Panc1 (cell line): ENCODE measurements at regions not wholly inside any gene's neighbourhood (a gene's known extent, or its start where the extent isn't known, plus 50 kb on each side); places are given as distances from the start of the nearest gene placed in this dataset.

Source experiments
- CTCF ChIP-seq: fragments of 450-650 bp; IDR thresholded peaks from 2 replicates; pipeline ENCODE4 v1.5.1; 2017; ENCODE audit warnings: mild to moderate bottlenecking
- POLR2AphosphoS5 ChIP-seq: IDR thresholded peaks from 2 replicates; pipeline ENCODE4 v1.6.1; 2012; ENCODE audit warnings: mild to moderate bottlenecking, low read depth, low read length, moderate library complexity
- REST ChIP-seq, 2 experiments: IDR thresholded peaks; 2 replicates each; pipeline ENCODE4 v1.6.1; 2011 to 2012; ENCODE audit warnings: low read depth in 2 of 2, control low read depth in 1 of 2, low read length in 1 of 2, mild to moderate bottlenecking in 1 of 2, moderate library complexity in 1 of 2; ENCODE audit not compliant: insufficient read depth in 1 of 2
- SIN3A ChIP-seq: IDR thresholded peaks from 2 replicates; pipeline ENCODE4 v1.6.1; 2012; ENCODE audit warnings: low read depth, mild to moderate bottlenecking, low read length, moderate library complexity, borderline replicate concordance; ENCODE audit not compliant: insufficient read depth
- TCF7L2 ChIP-seq: IDR thresholded peaks from 2 replicates; pipeline ENCODE4 v1.6.1; 2011; ENCODE audit warnings: mild to moderate bottlenecking, low read depth, low read length, inconsistent platforms

DNA sequence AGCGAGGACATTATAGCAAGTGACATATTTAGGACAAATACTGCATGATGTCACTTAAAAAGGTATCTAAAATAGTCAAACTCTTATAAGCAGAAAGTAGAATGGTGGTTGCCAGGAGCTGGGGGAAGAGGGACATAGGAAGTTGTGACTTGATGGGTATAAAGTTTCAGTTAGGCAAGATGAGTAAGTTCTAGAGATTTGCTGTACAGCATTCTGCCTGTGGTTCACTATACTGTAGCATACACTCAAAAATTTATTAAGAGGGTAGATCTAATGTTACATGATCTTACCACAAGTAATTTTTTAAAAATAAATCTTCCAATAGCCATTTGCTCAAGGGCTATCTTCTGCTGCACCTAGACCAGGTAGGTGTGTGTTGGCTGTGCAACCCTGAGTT, 78.1 kb upstream of the NPAS2 start:
- TF ChIP-seq CTCF: no peak
- no peak for TF ChIP-seq REST (IDR thresholded peaks at IDR 0.05; ENCODE audit: insufficient read depth in 1 of 2, low read depth in 2 of 2, low read length in 1 of 2)
- TF ChIP-seq SIN3A: no peak
- TF ChIP-seq POLR2AphosphoS5: no peak
- TF ChIP-seq TCF7L2: no peak
